Mesendoderm (in vitro differentiated cells): ENCODE measurements at regions not wholly inside any gene's neighbourhood (a gene's known extent, or its start where the extent isn't known, plus 50 kb on each side); places are given as distances from the start of the nearest gene placed in this dataset.

Source experiments
- DNase-seq: peaks from one replicate; pipeline ENCODE4 v3.0.0; 2013
- H2AK5ac ChIP-seq: 2 replicates; pipeline ENCODE4 v1.6.1; 2013; ENCODE audit warnings: low read length, inconsistent platforms
- H2BK120ac ChIP-seq: 2 replicates; pipeline ENCODE4 v1.6.1; 2013; ENCODE audit warnings: low read depth, mild to moderate bottlenecking, low read length, moderate library complexity, mixed read lengths
- H2BK15ac ChIP-seq: replicated peaks from 2 replicates; pipeline ENCODE4 v1.6.1; 2013; ENCODE audit warnings: low read depth, mild to moderate bottlenecking, moderate library complexity
- H2BK5ac ChIP-seq: 2 replicates; pipeline ENCODE4 v1.6.1; 2013; ENCODE audit warnings: low read length, inconsistent platforms
- H3K18ac ChIP-seq: 2 replicates; pipeline ENCODE4 v1.6.1; 2013; ENCODE audit warnings: mild to moderate bottlenecking, low read length, mixed read lengths
- H3K23ac ChIP-seq: one replicate; pipeline ENCODE4 v1.6.1; 2013; ENCODE audit warnings: low read length
- H3K27ac ChIP-seq: 2 replicates; pipeline ENCODE4 v1.5.1; 2013; ENCODE audit warnings: low read depth, mild to moderate bottlenecking, inconsistent platforms, low read length, moderate library complexity
- H3K27me3 ChIP-seq: 2 replicates; pipeline ENCODE4 v1.6.1; 2013; ENCODE audit warnings: low read length, control low read depth, mild to moderate bottlenecking, inconsistent platforms; ENCODE audit not compliant: insufficient read depth, poor library complexity
- H3K36me3 ChIP-seq: 2 replicates; pipeline ENCODE4 v1.6.1; 2013; ENCODE audit warnings: low read length, inconsistent platforms; ENCODE audit not compliant: control insufficient read depth, insufficient read depth
- H3K4ac ChIP-seq: one replicate; pipeline ENCODE4 v1.6.1; 2013; ENCODE audit warnings: low read depth, mild to moderate bottlenecking, low read length, moderate library complexity
- H3K4me1 ChIP-seq: 2 replicates; pipeline ENCODE4 v1.6.1; 2013; ENCODE audit warnings: low read depth, low read length, inconsistent platforms; ENCODE audit not compliant: control insufficient read depth
- H3K4me2 ChIP-seq: 2 replicates; pipeline ENCODE4 v1.6.1; 2013; ENCODE audit warnings: low read length
- H3K4me3 ChIP-seq: 2 replicates; pipeline ENCODE4 v1.5.1; 2013; ENCODE audit warnings: mild to moderate bottlenecking, low read length
- H3K56ac ChIP-seq: one replicate; pipeline ENCODE4 v1.6.1; 2013; ENCODE audit warnings: low read length
- H3K79me1 ChIP-seq: 2 replicates; pipeline ENCODE4 v1.6.1; 2013; ENCODE audit warnings: low read length, inconsistent platforms
- H3K79me2 ChIP-seq: 2 replicates; pipeline ENCODE4 v1.6.1; 2013; ENCODE audit warnings: mild to moderate bottlenecking, low read length; ENCODE audit not compliant: control insufficient read depth, insufficient read depth
- H3K9ac ChIP-seq: 2 replicates; pipeline ENCODE4 v1.6.1; 2013; ENCODE audit warnings: low read length, inconsistent platforms
- H4K5ac ChIP-seq: one replicate; pipeline ENCODE4 v1.6.1; 2013; ENCODE audit warnings: low read length
- H4K8ac ChIP-seq: one replicate; pipeline ENCODE4 v1.6.1; 2013; ENCODE audit warnings: low read depth, mild to moderate bottlenecking, control low read depth, low read length, moderate library complexity
- WGBS: extraction: QIAGEN DNeasy Blood & Tissue Kit; methylation state at CpG from one replicate; pipeline ENCODE4 v1.1.7; 2013; ENCODE audit warnings: low lambda C conversion rate, missing lambda C conversion rate; ENCODE audit not compliant: insufficient coverage; ENCODE audit errors: extremely low coverage; 5-methylcytosine and 5-hydroxymethylcytosine counted together

DNA sequence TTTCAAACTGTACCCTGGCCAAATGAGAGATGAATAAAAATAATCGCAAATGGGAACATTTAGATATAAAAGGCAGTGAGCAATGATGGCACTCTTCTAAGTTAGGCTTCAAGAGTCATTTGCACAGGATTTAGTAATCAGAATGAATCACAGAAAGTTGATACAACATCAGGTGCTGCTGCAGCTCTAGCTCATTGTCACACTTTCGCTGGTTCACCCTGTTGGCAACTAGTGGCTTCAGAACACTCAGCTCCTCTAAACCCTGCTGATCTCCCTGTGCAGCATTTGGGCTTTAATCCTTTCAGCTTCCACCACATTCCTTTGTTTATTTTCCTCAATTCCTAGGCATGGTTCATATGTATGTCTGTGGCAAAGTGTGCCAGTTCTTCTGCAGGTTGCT lies 2071.2 kb upstream of the CDH6 start:
- Histone ChIP-seq H3K23ac (no peak overlapping the region), H2BK120ac (no peak overlapping the region), H3K56ac (no peak overlapping the region), H3K4me1 (no peaks in the 10 kb centered on the region), H2AK5ac (no peak overlapping the region), H3K4ac (no peak overlapping the region), H3K27ac (no peak overlapping the region), H3K9ac (no peak overlapping the region), H2BK5ac (no peak overlapping the region), H4K5ac (no peak overlapping the region), H3K27me3 (no peaks in the 10 kb centered on the region), H3K4me2 (no peak overlapping the region), H3K79me1 (no peaks in the 10 kb centered on the region), H3K4me3 (no peak overlapping the region), H2BK15ac (no peak overlapping the region), H3K36me3 (no peaks in the 10 kb centered on the region), H4K8ac (no peak overlapping the region), H3K79me2 (no peaks in the 10 kb centered on the region), H3K18ac (no peak overlapping the region)
- no CpG with 5 or more reads among the region's 2 CpGs for WGBS
- DNase-seq, result no peak

GRCh38 chr5:29114331-29114768 lies 2076.0 kb upstream of the CDH9 start:
- Histone ChIP-seq H3K79me1 (no peaks in the 10 kb centered on the region), H3K4me2 (no peak overlapping the region), H3K79me2 (no peaks in the 10 kb centered on the region), H3K56ac (peak overlapping the region; percentile 50), H3K27me3 (no peaks in the 10 kb centered on the region), H3K36me3 (no peaks in the 10 kb centered on the region), H4K5ac (no peak overlapping the region), H2BK15ac (no peak overlapping the region), H2BK120ac (no peak overlapping the region), H3K27ac (peak overlapping the region; percentile 91), H3K4me1 (peaks cover 2% of the 10 kb centered on the region), H4K8ac (no peak overlapping the region), H2BK5ac (peak overlapping the region; percentile 85), H3K4me3 (no peak overlapping the region), H3K9ac (no peak overlapping the region), H3K23ac (no peak overlapping the region), H3K4ac (no peak overlapping the region), H2AK5ac (peak overlapping the region; percentile 65), H3K18ac (no peak overlapping the region)
- DNase-seq, result peak; percentile 51

DNA sequence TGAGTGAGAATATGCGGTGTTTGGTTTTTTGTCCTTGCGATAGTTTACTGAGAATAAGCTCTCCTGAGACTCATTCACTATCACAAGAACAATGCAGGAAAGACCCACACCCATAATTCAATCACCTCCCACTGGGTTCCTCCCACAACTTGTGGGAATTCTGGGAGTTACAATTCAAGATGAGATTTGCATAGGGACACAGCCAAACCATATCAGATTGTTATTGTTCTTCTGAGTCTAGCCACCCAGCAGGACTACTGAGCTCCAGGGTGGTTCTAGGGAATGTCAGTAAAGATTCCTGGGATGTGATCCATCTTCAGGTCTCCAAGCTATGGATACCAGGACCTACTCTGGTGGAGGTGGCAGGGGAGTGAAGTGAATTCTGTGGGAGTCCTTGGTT lies 2075.1 kb upstream of the CDH9 start:
- peak overlapping the region; percentile 85 for H2BK5ac ChIP-seq
- no CpG with 5 or more reads among the region's 2 CpGs for WGBS
- no peak overlapping the region for H3K4me2 ChIP-seq
- peak; percentile 71 for DNase-seq
- no peak overlapping the region for H3K4me3 ChIP-seq
- H3K56ac ChIP-seq, result no peak overlapping the region
- peaks cover 2% of the 10 kb centered on the region for H3K4me1 ChIP-seq
- no peaks in the 10 kb centered on the region for H3K36me3 ChIP-seq
- H3K9ac ChIP-seq, result no peak overlapping the region
- no peak overlapping the region for H3K23ac ChIP-seq
- H2BK15ac ChIP-seq, result no peak overlapping the region
- H4K8ac ChIP-seq, result no peak overlapping the region
- H3K4ac ChIP-seq, result no peak overlapping the region
- no peaks in the 10 kb centered on the region for H3K27me3 ChIP-seq
- no peak overlapping the region for H2BK120ac ChIP-seq
- H3K79me2 ChIP-seq, result no peaks in the 10 kb centered on the region
- H2AK5ac ChIP-seq, result peak overlapping the region; percentile 65
- no peaks in the 10 kb centered on the region for H3K79me1 ChIP-seq
- peak overlapping the region; percentile 82 for H4K5ac ChIP-seq
- peak overlapping the region; percentile 91 for H3K27ac ChIP-seq
- H3K18ac ChIP-seq, result peak overlapping the region; percentile 16

DNA sequence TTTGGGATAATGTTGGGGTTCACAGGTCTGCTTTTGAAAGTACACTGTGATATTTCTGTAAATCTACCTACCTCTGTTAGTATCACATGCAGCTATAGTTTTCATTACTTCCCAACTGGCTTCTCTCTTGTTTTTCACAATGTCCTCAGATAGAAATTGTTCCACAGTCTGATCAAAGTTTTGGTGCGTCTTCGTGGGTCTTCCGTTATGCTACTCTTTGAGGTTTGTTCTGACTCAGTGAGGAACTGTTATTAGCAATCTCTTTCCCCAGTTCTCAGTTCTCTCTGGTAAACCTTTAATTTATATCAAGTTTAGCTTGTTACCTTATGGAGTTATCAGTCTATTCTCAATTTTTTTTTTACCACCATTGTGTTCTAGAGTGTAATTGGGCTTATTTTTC lies 2061.2 kb upstream of the CDH9 start:
- no CpG with 5 or more reads among the region's 3 CpGs for WGBS

GRCh38 chr5:29089591-29090130 lies 2051.3 kb upstream of the CDH9 start:
- no peak overlapping the region for H3K18ac ChIP-seq
- H2AK5ac ChIP-seq, result no peak overlapping the region
- H2BK15ac ChIP-seq, result no peak overlapping the region
- no peaks in the 10 kb centered on the region for H3K36me3 ChIP-seq
- no peak overlapping the region for H4K5ac ChIP-seq
- WGBS, result no CpG with 5 or more reads among the region's 1 CpG
- no peaks in the 10 kb centered on the region for H3K79me2 ChIP-seq
- no peaks in the 10 kb centered on the region for H3K79me1 ChIP-seq
- H4K8ac ChIP-seq, result no peak overlapping the region
- H3K4me2 ChIP-seq, result no peak overlapping the region
- H3K4ac ChIP-seq, result no peak overlapping the region
- H3K4me1 ChIP-seq, result no peaks in the 10 kb centered on the region
- DNase-seq, result no peak
- H3K56ac ChIP-seq, result no peak overlapping the region
- no peak overlapping the region for H3K9ac ChIP-seq
- no peak overlapping the region for H3K4me3 ChIP-seq
- no peak overlapping the region for H3K23ac ChIP-seq
- H2BK120ac ChIP-seq, result no peak overlapping the region
- H2BK5ac ChIP-seq, result no peak overlapping the region
- H3K27ac ChIP-seq, result no peak overlapping the region
- H3K27me3 ChIP-seq, result no peaks in the 10 kb centered on the region

More for the DNA sequence above, 2061.2 kb upstream of the CDH9 start:
- Histone ChIP-seq H3K79me2 (no peaks in the 10 kb centered on the region), H4K5ac (no peak overlapping the region), H3K4me1 (no peaks in the 10 kb centered on the region), H3K27ac (no peak overlapping the region), H2BK15ac (no peak overlapping the region), H3K79me1 (no peaks in the 10 kb centered on the region), H3K4me3 (no peak overlapping the region), H3K4me2 (no peak overlapping the region), H2AK5ac (no peak overlapping the region), H2BK5ac (no peak overlapping the region), H3K27me3 (no peaks in the 10 kb centered on the region), H2BK120ac (no peak overlapping the region), H3K18ac (no peak overlapping the region), H3K36me3 (no peaks in the 10 kb centered on the region), H3K56ac (no peak overlapping the region), H3K23ac (no peak overlapping the region), H3K9ac (no peak overlapping the region), H4K8ac (no peak overlapping the region), H3K4ac (no peak overlapping the region)
- DNase-seq, result no peak

- Histone ChIP-seq H3K4me2 (no peak overlapping the region), H3K4me3 (no peak overlapping the region), H3K23ac (no peak overlapping the region), H3K36me3 (no peaks in the 10 kb centered on the region), H3K27ac (no peak overlapping the region), H2BK15ac (no peak overlapping the region), H3K27me3 (no peaks in the 10 kb centered on the region), H3K79me2 (no peaks in the 10 kb centered on the region), H3K9ac (no peak overlapping the region), H3K79me1 (no peaks in the 10 kb centered on the region), H3K4ac (no peak overlapping the region), H3K4me1 (no peaks in the 10 kb centered on the region), H2BK120ac (no peak overlapping the region), H3K56ac (no peak overlapping the region), H2AK5ac (no peak overlapping the region), H4K8ac (no peak overlapping the region), H3K18ac (no peak overlapping the region), H2BK5ac (no peak overlapping the region), H4K5ac (no peak overlapping the region)
- no CpG with 5 or more reads among the region's 2 CpGs for WGBS
- DNase-seq, result no peak
These were observed 2046.8 kb upstream of the CDH9 start for GRCh38 chr5:29085142-29085541.
